HEK293 (cell line): ENCODE measurements at regions not wholly inside any gene's neighbourhood (a gene's known extent, or its start where the extent isn't known, plus 50 kb on each side); places are given as distances from the start of the nearest gene placed in this dataset.

Experiments
- CTCF ChIA-PET: fragments of 350-600 bp; formaldehyde crosslinking; extraction: SDS; loops from one replicate; lab custom pipeline; 2021; ENCODE audit warnings: antibody characterized with exemption; lab: Yijun Ruan, JAX
- POLR2A ChIA-PET: fragments of 300-600 bp; formaldehyde crosslinking; extraction: SDS; loops from one replicate; lab custom pipeline; 2020; ENCODE audit warnings: antibody characterized with exemption, inconsistent platforms; lab: Yijun Ruan, JAX
- H3K27ac ChIP-seq: fragments of 200-500 bp; sonication (Bioruptor generic); 2 replicates; pipeline ENCODE4 v1.5.1; 2014; ENCODE audit warnings: low read depth, low read length, control low read depth, inconsistent platforms; ENCODE audit errors: extremely low read depth
- H3K36me3 ChIP-seq, 2 experiments: fragments of 200-500 bp in 1 of 2; sonication (Bioruptor generic) in 1 of 2; 1 replicate in 1 of 2; 2 replicates in 1 of 2; pipeline ENCODE4 v1.5.1; 2014 to 2017; ENCODE audit warnings: inconsistent platforms in 2 of 2, low read length in 2 of 2; ENCODE audit not compliant: control insufficient read depth in 2 of 2, insufficient read depth in 1 of 2
- H3K4me1 ChIP-seq: fragments of 200-500 bp; sonication (Bioruptor generic); 2 replicates; pipeline ENCODE4 v1.5.1; 2014; ENCODE audit warnings: mild to moderate bottlenecking, low read length, inconsistent platforms; ENCODE audit not compliant: control insufficient read depth, insufficient read depth
- H3K4me3 ChIP-seq: 2 replicates; pipeline ENCODE4 v1.5.1; 2011; ENCODE audit warnings: low read depth, mild to moderate bottlenecking, control low read depth, low read length, moderate library complexity
- H3K9me3 ChIP-seq: fragments of 200-500 bp; sonication (Bioruptor generic); 2 replicates; pipeline ENCODE4 v1.5.1; 2014; ENCODE audit warnings: low read depth, low read length, inconsistent platforms; ENCODE audit not compliant: control insufficient read depth, insufficient read depth
- AEBP2 ChIP-seq: fragments of 450-650 bp; formaldehyde crosslinking; IDR thresholded peaks from 2 replicates; pipeline ENCODE4 v1.5.1; 2016; ENCODE audit warnings: missing biosample characterization, missing genetic modification characterization, borderline replicate concordance
- KLF16 ChIP-seq: fragments of 450-650 bp; formaldehyde crosslinking; IDR thresholded peaks from 2 replicates; pipeline ENCODE4 v1.5.1; 2017; ENCODE audit warnings: missing biosample characterization, missing genetic modification characterization
- SCRT1 ChIP-seq: fragments of 450-650 bp; formaldehyde crosslinking; IDR thresholded peaks from 2 replicates; pipeline ENCODE4 v1.5.1; 2016; ENCODE audit warnings: missing biosample characterization, missing genetic modification characterization, borderline replicate concordance
- SCRT2 ChIP-seq: fragments of 450-650 bp; formaldehyde crosslinking; IDR thresholded peaks from 2 replicates; pipeline ENCODE4 v1.5.1; 2016; ENCODE audit warnings: missing biosample characterization, missing genetic modification characterization
- SP3 ChIP-seq: fragments of 450-650 bp; formaldehyde crosslinking; IDR thresholded peaks from 2 replicates; pipeline ENCODE4 v1.5.1; 2016; ENCODE audit warnings: missing biosample characterization, missing genetic modification characterization
- ZBTB1 ChIP-seq: fragments of 450-650 bp; formaldehyde crosslinking; IDR thresholded peaks from 2 replicates; pipeline ENCODE4 v1.5.1; 2016; ENCODE audit warnings: missing biosample characterization, missing genetic modification characterization
- ZBTB17 ChIP-seq: fragments of 450-650 bp; formaldehyde crosslinking; IDR thresholded peaks from 2 replicates; pipeline ENCODE4 v1.5.1; 2016; ENCODE audit warnings: missing biosample characterization, missing genetic modification characterization
- ZBTB49 ChIP-seq: fragments of 450-650 bp; formaldehyde crosslinking; IDR thresholded peaks from 2 replicates; pipeline ENCODE4 v1.5.1; 2016; ENCODE audit warnings: missing biosample characterization, missing genetic modification characterization, low read depth
- ZFP41 ChIP-seq: fragments of 450-650 bp; formaldehyde crosslinking; IDR thresholded peaks from 2 replicates; pipeline ENCODE4 v1.5.1; 2016; ENCODE audit warnings: missing biosample characterization, missing genetic modification characterization, borderline replicate concordance
- ZNF266 ChIP-seq: fragments of 450-650 bp; formaldehyde crosslinking; IDR thresholded peaks from 2 replicates; pipeline ENCODE4 v1.5.1; 2016; ENCODE audit warnings: missing biosample characterization, missing genetic modification characterization, low read depth
- ZNF280D ChIP-seq: fragments of 450-650 bp; formaldehyde crosslinking; IDR thresholded peaks from 2 replicates; pipeline ENCODE4 v1.5.1; 2016; ENCODE audit warnings: missing biosample characterization, missing genetic modification characterization
- ZNF366 ChIP-seq: fragments of 450-650 bp; formaldehyde crosslinking; conservative IDR thresholded peaks from 2 replicates; pipeline ENCODE4 v1.5.1; 2016; ENCODE audit warnings: missing biosample characterization, missing genetic modification characterization
- ZNF398 ChIP-seq: fragments of 450-650 bp; formaldehyde crosslinking; IDR thresholded peaks from 2 replicates; pipeline ENCODE4 v1.5.1; 2017; ENCODE audit warnings: missing biosample characterization, missing genetic modification characterization
- ZNF473 ChIP-seq: fragments of 450-650 bp; formaldehyde crosslinking; IDR thresholded peaks from 2 replicates; pipeline ENCODE4 v1.5.1; 2017; ENCODE audit warnings: missing biosample characterization, missing genetic modification characterization
- ZNF555 ChIP-seq: fragments of 450-650 bp; formaldehyde crosslinking; conservative IDR thresholded peaks from 2 replicates; pipeline ENCODE4 v1.5.1; 2017; ENCODE audit warnings: missing biosample characterization, mild to moderate bottlenecking, missing genetic modification characterization, inconsistent platforms
- ZNF600 ChIP-seq: fragments of 450-650 bp; formaldehyde crosslinking; IDR thresholded peaks from 2 replicates; pipeline ENCODE4 v1.5.1; 2016; ENCODE audit warnings: missing biosample characterization, missing genetic modification characterization
- ZNF660 ChIP-seq: fragments of 450-650 bp; IDR thresholded peaks from 2 replicates; pipeline ENCODE4 v1.5.1; 2018; ENCODE audit warnings: missing biosample characterization, mild to moderate bottlenecking, missing genetic modification characterization
- ZNF776 ChIP-seq: fragments of 450-650 bp; formaldehyde crosslinking; IDR thresholded peaks from 2 replicates; pipeline ENCODE4 v1.5.0; 2017; ENCODE audit warnings: missing biosample characterization, missing genetic modification characterization, borderline replicate concordance
- ZSCAN30 ChIP-seq: fragments of 450-650 bp; IDR thresholded peaks from 2 replicates; pipeline ENCODE4 v1.5.1; 2018; ENCODE audit warnings: missing biosample characterization, mild to moderate bottlenecking, missing genetic modification characterization, moderate library complexity

GRCh38 chr1:88451856-88452255, 232.2 kb upstream of the PKN2 start:
- POLR2A ChIA-PET: no interaction called here
- CTCF ChIA-PET: no interaction called here
- H3K9me3 ChIP-seq: no peaks in the 10 kb centered on the region
- no peak overlapping the region for H3K4me3 ChIP-seq
- H3K27ac ChIP-seq: no peak overlapping the region
- H3K4me1 ChIP-seq: no peaks in the 10 kb centered on the region
- no peaks in the 10 kb centered on the region for H3K36me3 ChIP-seq
- TF ChIP-seq ZNF776 (tag by site-specific recombination) (no peak), KLF16 (tag by site-specific recombination) (no peak)

- H3K36me3 ChIP-seq: no peaks in the 10 kb centered on the region
- H3K4me3 ChIP-seq: no peak overlapping the region
- H3K4me1 ChIP-seq: no peaks in the 10 kb centered on the region
- ChIA-PET POLR2A (no interaction called here), CTCF (no interaction called here)
- TF ChIP-seq SP3 (tag by site-specific recombination) (no peak), ZNF555 (tag by site-specific recombination) (no peak), ZBTB1 (tag by site-specific recombination) (no peak), ZNF398 (tag by site-specific recombination) (no peak), SCRT1 (no peak)
- H3K9me3 ChIP-seq: no peaks in the 10 kb centered on the region
- H3K27ac ChIP-seq: no peak overlapping the region
These were observed 230.8 kb upstream of the PKN2 start for GRCh38 chr1:88453295-88453694.

GRCh38 chr1:88454781-88455180, 229.3 kb upstream of the PKN2 start:
- no peak for TF ChIP-seq ZBTB17
- ChIA-PET CTCF (interaction anchor here (1.1 kb wide), 1 partner anchor 1162 kb away, joined by 4 read pairs; no protein-coding TSS in a partner anchor), POLR2A (no interaction called here)
- no peak overlapping the region for H3K4me3 ChIP-seq
- H3K36me3 ChIP-seq: no peaks in the 10 kb centered on the region
- H3K4me1 ChIP-seq: no peaks in the 10 kb centered on the region
- H3K9me3 ChIP-seq: no peaks in the 10 kb centered on the region
- no peak overlapping the region for H3K27ac ChIP-seq

GRCh38 chr1:88455621-88456256, 228.3 kb upstream of the PKN2 start:
- H3K36me3 ChIP-seq: no peaks in the 10 kb centered on the region
- no peak overlapping the region for H3K4me3 ChIP-seq
- CTCF ChIA-PET: interaction anchor here (1.1 kb wide), 1 partner anchor 1163 kb away, joined by 4 read pairs; no protein-coding TSS in a partner anchor
- POLR2A ChIA-PET: no interaction called here
- no peaks in the 10 kb centered on the region for H3K9me3 ChIP-seq
- H3K4me1 ChIP-seq: no peaks in the 10 kb centered on the region
- no peak overlapping the region for H3K27ac ChIP-seq
- TF ChIP-seq ZNF280D (tag by site-specific recombination) (no peak), ZNF660 (no peak), ZNF366 (no peak), ZFP41 (no peak), ZSCAN30 (tag by site-specific recombination) (no peak), KLF16 (tag by site-specific recombination) (no peak), ZNF473 (no peak), ZNF266 (tag by site-specific recombination) (no peak), SCRT2 (no peak), ZBTB17 (no peak), AEBP2 (tag by site-specific recombination) (no peak), ZBTB49 (tag by site-specific recombination) (no peak), ZNF600 (tag by site-specific recombination) (no peak)
